C1 segment of cervical spinal cord (tissue), 14 donors: ENCODE measurements at regions not wholly inside any gene's neighbourhood (a gene's known extent, or its start where the extent isn't known, plus 50 kb on each side); places are given as distances from the start of the nearest gene placed in this dataset.

Experiments used
- DNase-seq, 14 donors: peaks; one replicate each; lab custom pipeline; 2025; lab: John Stamatoyannopoulos, UW

GRCh38 chr4:175871774-175872405 lies 59.8 kb upstream of the GPM6A start:
- no peak for DNase-seq

- no peak for DNase-seq
Observed at GRCh38 chr4:175873707-175874106, 61.6 kb upstream of the GPM6A start.

GRCh38 chr4:175874306-175874705 lies 62.2 kb upstream of the GPM6A start:
- no peak for DNase-seq

GRCh38 chr4:175875993-175876771 lies 64.1 kb upstream of the GPM6A start:
- DNase-seq: no peak

- DNase-seq: no peak
Observed at GRCh38 chr4:175882891-175883290, 70.8 kb upstream of the GPM6A start.

GRCh38 chr4:175884048-175884447 lies 72.0 kb upstream of the GPM6A start:
- no peak for DNase-seq

- DNase-seq: peak in 1 of 14 donors; percentile 56
Observed at GRCh38 chr4:175891231-175891630, 79.2 kb upstream of the GPM6A start.

- peak in 1 of 14 donors; percentile 73 for DNase-seq
Observed at GRCh38 chr4:175891851-175892250, 79.8 kb upstream of the GPM6A start.

- no peak for DNase-seq
Observed at GRCh38 chr4:175905925-175906324, 93.9 kb upstream of the GPM6A start.

- DNase-seq: no peak
Observed at GRCh38 chr4:175906384-175906783, 94.3 kb upstream of the GPM6A start.

GRCh38 chr4:175910700-175911099 lies 98.6 kb upstream of the GPM6A start:
- DNase-seq: no peak

- no peak for DNase-seq
Observed at GRCh38 chr4:175916626-175917351, 104.7 kb upstream of the GPM6A start.

GRCh38 chr4:175927121-175927520 lies 115.1 kb upstream of the GPM6A start:
- no peak for DNase-seq

GRCh38 chr4:175929441-175929840 lies 117.4 kb upstream of the GPM6A start:
- no peak for DNase-seq

- DNase-seq: no peak
Observed at GRCh38 chr4:175929932-175930331, 117.9 kb upstream of the GPM6A start.

- DNase-seq: no peak
Observed at GRCh38 chr4:175930471-175930870, 118.4 kb upstream of the GPM6A start.

GRCh38 chr4:175932116-175932515 lies 120.1 kb upstream of the GPM6A start:
- no peak for DNase-seq

- DNase-seq: no peak
Observed at GRCh38 chr4:175934506-175934905, 122.4 kb upstream of the GPM6A start.

GRCh38 chr4:175935016-175935661 lies 123.1 kb upstream of the GPM6A start:
- DNase-seq: no peak

- DNase-seq: no peak
Observed at GRCh38 chr4:175944126-175944910, 121.3 kb upstream of the WDR17 start.

- DNase-seq: no peak
Observed at GRCh38 chr4:175946472-175947116, 119.0 kb upstream of the WDR17 start.
